Activated CD8-positive, alpha-beta T cell treated with anti-CD3 and anti-CD28 coated beads for 36 hours (primary cell): ENCODE measurements at regions not wholly inside any gene's neighbourhood (a gene's known extent, or its start where the extent isn't known, plus 50 kb on each side); places are given as distances from the start of the nearest gene placed in this dataset.

Experiments
- ATAC-seq: fragments of 200-7000 bp; cut with Tn5 transposase; one replicate; pipeline ENCODE4 v1.10.0; 2021; ENCODE audit warnings: mild to moderate bottlenecking, moderate library complexity
- CTCF ChIA-PET: fragments of 350-600 bp; sonication (Branson Sonifier 250); formaldehyde crosslinking; loops from one replicate; lab custom pipeline; 2021; ENCODE audit warnings: antibody characterized with exemption; lab: Charles Lee
- POLR2A ChIA-PET: fragments of 350-600 bp; sonication (Branson Sonifier 250); formaldehyde crosslinking; loops from one replicate; lab custom pipeline; 2021; ENCODE audit warnings: antibody characterized with exemption; lab: Charles Lee
- DNase-seq: peaks from one replicate; pipeline ENCODE4 v3.0.0-alpha.2; 2020
- H3K27ac Mint-ChIP-seq: one replicate; pipeline ENCODE4 v1.8.0; 2021; ENCODE audit warnings: mild to moderate bottlenecking, mixed read lengths
- H3K27me3 Mint-ChIP-seq: one replicate; pipeline ENCODE4 v1.8.0; 2021; ENCODE audit warnings: mixed read lengths
- H3K36me3 Mint-ChIP-seq: one replicate; pipeline ENCODE4 v1.8.0; 2021; ENCODE audit warnings: low read depth, mixed read lengths
- H3K4me1 Mint-ChIP-seq: one replicate; pipeline ENCODE4 v1.8.0; 2021; ENCODE audit warnings: low read depth, mixed read lengths
- H3K4me3 Mint-ChIP-seq: one replicate; pipeline ENCODE4 v1.8.0; 2021; ENCODE audit warnings: mild to moderate bottlenecking, moderate library complexity, mixed read lengths
- H3K9me3 Mint-ChIP-seq: one replicate; pipeline ENCODE4 v1.8.0; 2021; ENCODE audit warnings: mixed read lengths
- intact Hi-C: fragments of 100-400 bp; cut with micrococcal nuclease; formaldehyde crosslinking; loops from one replicate; pipeline ENCODE4 v1.10.0; 2022
- TF ChIP-seq, protein P1 (sequence below): fragments of 200-600 bp; IDR thresholded peaks from one replicate; pipeline ENCODE4 v1.8.0; 2022; ENCODE audit warnings: antibody characterized with exemption, mild to moderate bottlenecking

DNA sequence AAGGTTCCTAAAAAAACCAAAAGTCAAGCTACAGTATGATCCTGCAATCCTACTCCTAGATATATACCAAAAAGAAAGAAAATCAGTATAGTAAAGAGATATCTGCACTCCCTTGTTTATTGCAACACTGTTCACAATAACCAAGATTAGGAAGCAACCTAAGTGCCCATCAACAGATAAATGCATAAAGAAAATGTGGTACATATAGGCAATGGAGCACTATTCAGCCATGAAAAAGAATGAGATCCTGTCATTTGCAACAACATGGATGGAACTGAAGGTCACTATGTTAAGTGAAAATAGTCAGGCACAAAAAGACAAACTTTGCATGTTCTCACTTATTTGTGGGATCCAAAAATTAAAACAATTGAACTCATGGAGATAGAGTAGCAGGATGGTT lies 1159.5 kb upstream of the AUTS2 start:
- ChIA-PET CTCF (no interaction called here), POLR2A (no interaction called here)
- Mint-ChIP-seq H3K4me1 (no peaks in the 10 kb centered on the region), H3K27ac (no peak overlapping the region), H3K9me3 (peaks cover 17% of the 10 kb centered on the region), H3K27me3 (no peaks in the 10 kb centered on the region), H3K36me3 (no peaks in the 10 kb centered on the region), H3K4me3 (no peak overlapping the region)
- no peak for ATAC-seq
- TF ChIP-seq, protein P1, sequence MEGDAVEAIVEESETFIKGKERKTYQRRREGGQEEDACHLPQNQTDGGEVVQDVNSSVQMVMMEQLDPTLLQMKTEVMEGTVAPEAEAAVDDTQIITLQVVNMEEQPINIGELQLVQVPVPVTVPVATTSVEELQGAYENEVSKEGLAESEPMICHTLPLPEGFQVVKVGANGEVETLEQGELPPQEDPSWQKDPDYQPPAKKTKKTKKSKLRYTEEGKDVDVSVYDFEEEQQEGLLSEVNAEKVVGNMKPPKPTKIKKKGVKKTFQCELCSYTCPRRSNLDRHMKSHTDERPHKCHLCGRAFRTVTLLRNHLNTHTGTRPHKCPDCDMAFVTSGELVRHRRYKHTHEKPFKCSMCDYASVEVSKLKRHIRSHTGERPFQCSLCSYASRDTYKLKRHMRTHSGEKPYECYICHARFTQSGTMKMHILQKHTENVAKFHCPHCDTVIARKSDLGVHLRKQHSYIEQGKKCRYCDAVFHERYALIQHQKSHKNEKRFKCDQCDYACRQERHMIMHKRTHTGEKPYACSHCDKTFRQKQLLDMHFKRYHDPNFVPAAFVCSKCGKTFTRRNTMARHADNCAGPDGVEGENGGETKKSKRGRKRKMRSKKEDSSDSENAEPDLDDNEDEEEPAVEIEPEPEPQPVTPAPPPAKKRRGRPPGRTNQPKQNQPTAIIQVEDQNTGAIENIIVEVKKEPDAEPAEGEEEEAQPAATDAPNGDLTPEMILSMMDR: no peak
- intact Hi-C loops: no loop called here
- no peak for DNase-seq

DNA sequence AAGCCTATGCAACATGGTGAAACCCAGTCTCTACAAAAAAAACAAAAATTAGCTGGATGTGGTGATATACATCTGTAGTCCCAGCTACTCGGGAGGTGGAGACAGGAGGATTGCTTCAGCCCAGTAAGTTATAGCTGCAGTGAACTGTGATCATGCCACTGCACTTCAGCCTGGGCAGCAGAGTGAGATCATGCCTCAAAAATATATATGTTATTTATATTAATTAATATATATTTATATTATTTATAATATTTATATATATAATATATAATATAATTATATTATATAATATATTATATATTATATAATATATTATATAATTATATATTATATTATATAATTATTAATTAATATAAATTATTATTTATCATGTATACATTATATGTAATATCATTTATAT lies 1158.4 kb upstream of the AUTS2 start:
- Mint-ChIP-seq H3K9me3 (peaks cover 19% of the 10 kb centered on the region), H3K36me3 (no peaks in the 10 kb centered on the region), H3K27me3 (no peaks in the 10 kb centered on the region), H3K4me1 (no peaks in the 10 kb centered on the region), H3K27ac (no peak overlapping the region), H3K4me3 (no peak overlapping the region)
- ChIA-PET CTCF (no interaction called here), POLR2A (no interaction called here)
- TF ChIP-seq, protein P1: no peak
- intact Hi-C loops: no loop called here
- ATAC-seq: no peak
- no peak for DNase-seq

DNA sequence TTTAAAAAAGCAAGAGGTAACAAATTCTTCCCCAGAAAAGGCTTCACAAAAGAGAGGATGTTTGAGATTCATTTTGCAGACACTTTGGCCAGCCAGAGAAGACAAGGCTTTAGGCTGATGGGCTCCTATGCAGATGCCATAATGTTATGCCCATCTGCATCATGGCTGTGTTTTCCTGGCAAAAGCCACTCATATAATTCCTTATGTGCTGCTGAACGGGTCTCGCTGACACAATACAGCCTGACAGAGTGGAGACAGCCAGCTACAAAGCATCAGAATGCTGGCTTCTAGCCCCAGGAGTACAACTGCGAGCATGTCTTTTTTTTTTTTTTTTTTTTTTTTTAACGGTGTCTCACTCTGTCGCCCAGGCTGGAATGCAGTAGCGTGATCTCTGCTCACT lies 1157.4 kb upstream of the AUTS2 start:
- intact Hi-C loops: no loop called here
- ChIA-PET POLR2A (no interaction called here), CTCF (no interaction called here)
- Mint-ChIP-seq H3K27me3 (no peaks in the 10 kb centered on the region), H3K27ac (no peak overlapping the region), H3K36me3 (no peaks in the 10 kb centered on the region), H3K4me1 (no peaks in the 10 kb centered on the region), H3K4me3 (no peak overlapping the region), H3K9me3 (peaks cover 23% of the 10 kb centered on the region)
- ATAC-seq (no peak), DNase-seq (no peak)
- TF ChIP-seq, protein P1: no peak

DNA sequence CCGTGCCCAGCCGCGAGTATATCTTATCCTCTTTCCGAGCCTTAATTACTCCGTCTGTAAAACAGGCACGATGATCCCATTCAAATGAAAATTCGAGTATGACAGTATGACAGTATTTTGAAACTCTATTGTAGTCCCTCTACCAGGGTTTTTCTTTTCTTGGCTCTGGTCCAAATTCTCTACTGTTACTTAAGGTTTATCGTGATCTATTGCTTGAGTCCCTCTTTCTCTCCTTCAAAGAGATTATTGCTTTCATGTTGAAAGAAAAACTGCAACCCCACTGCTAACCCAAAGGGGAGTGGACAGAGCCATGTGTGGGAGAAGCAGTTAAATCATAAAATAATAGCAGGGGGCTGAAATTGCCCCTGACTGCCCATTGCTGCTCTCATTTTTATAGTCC lies 1156.6 kb upstream of the AUTS2 start:
- Mint-ChIP-seq H3K27ac (no peak overlapping the region), H3K4me3 (no peak overlapping the region), H3K9me3 (peaks cover 24% of the 10 kb centered on the region), H3K4me1 (no peaks in the 10 kb centered on the region), H3K36me3 (no peaks in the 10 kb centered on the region), H3K27me3 (no peaks in the 10 kb centered on the region)
- intact Hi-C loops: no loop called here
- POLR2A ChIA-PET: no interaction called here
- CTCF ChIA-PET: no interaction called here
- no peak for DNase-seq
- TF ChIP-seq, protein P1: no peak
- no peak for ATAC-seq

DNA sequence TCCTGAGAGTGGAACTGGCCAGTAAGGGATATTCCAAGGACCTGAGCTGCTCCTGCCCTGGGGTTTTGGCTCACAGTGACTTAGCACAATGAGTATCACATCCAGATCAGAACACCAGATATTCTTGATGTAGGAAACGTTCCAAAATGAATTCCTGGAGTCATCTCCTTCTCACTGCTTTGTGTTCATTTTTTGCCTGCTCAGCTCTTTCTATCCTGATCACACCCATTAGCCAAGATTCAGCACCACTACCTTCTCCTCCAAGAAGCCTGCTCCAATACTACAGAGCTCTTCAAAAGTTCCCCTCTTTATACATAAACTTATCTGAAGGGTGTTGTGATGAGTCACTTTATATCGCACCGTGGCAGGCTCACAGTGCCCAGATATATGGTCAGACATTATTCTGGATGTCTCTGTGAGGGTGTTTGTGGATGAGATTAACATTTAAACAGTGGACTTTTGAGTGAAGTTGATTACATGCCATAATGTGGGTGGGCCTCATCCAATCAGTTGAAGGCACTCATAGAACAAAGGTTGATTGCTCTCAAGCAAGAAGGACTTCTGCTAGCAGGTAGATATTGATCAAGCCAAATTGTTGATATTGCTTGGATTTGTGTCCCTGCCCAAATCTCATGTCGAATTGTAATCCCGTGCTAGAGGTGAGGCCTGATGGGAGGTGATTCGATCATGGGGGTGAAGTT lies 1155.2 kb upstream of the AUTS2 start:
- Mint-ChIP-seq H3K36me3 (no peaks in the 10 kb centered on the region), H3K4me3 (no peak overlapping the region), H3K4me1 (no peaks in the 10 kb centered on the region), H3K27me3 (no peaks in the 10 kb centered on the region), H3K27ac (no peak overlapping the region), H3K9me3 (peaks cover 18% of the 10 kb centered on the region)
- no peak for ATAC-seq
- POLR2A ChIA-PET: interaction anchor here (0.6 kb wide), 1 partner anchor 142 kb away, joined by 4 read pairs; no protein-coding TSS in a partner anchor
- no peak for DNase-seq
- intact Hi-C loops: no loop called here
- TF ChIP-seq, protein P1: no peak
- CTCF ChIA-PET: no interaction called here
